Urothelium cell line (cell line): ENCODE measurements at regions not wholly inside any gene's neighbourhood (a gene's known extent, or its start where the extent isn't known, plus 50 kb on each side); places are given as distances from the start of the nearest gene placed in this dataset.

Experiments used
- DNase-seq: peaks from one replicate; pipeline ENCODE4 v3.0.0; 2011; ENCODE audit warnings: low spot score, mixed read lengths
- FAIRE-seq: peaks from 2 replicates; lab custom pipeline; 2011; peaks lifted over from hg19 to GRCh38; lab: Jason Lieb, UNC

DNA sequence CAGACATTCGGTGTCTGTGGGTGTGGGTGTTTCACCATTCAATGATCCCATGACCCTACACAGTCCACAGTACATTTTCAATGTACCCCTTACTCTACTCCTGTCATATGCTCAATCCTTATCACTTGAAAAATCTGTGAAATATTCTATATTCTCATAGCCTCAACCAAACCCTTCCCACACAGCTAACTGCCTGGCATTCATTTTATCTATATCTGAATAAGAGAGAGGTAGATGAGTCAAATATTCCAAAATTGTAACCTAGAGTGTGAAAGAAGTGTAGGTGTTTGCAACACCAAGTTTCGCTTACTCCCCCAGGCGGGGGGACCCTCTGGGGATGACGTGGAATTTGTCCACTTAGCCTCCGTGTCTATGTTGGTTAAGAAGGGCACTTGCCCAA is 354.8 kb downstream of the ETS1 start:
- no peak for FAIRE-seq

DNA sequence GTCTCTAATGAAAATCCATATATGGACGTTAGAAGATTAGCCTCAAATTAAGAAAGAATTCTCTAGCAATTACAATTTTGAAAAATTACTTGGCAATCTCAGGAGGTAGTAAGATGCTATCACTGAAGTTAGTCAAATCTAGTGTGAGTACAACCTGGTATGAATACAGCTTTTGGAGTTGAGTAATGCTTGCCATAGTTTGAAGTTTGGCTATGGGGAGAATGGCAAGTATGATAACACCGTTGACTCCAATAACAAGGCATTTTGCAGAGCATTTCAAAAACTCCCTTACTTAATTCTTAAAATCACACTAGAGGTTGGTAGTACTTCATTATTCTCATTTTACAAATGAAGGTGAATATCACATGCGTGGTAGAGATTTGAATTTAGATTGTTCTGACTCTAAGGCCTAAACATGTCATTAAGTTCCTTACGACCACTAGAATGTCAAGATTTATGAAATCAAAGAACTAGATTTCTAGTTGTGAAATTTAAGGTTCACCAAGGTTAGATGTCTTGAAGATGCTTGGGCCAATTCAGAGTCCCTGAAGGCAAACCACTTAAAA is 355.4 kb downstream of the ETS1 start:
- no peak for DNase-seq
- no peak for FAIRE-seq

More for the DNA sequence above, 354.8 kb downstream of the ETS1 start:
- DNase-seq: no peak

DNA sequence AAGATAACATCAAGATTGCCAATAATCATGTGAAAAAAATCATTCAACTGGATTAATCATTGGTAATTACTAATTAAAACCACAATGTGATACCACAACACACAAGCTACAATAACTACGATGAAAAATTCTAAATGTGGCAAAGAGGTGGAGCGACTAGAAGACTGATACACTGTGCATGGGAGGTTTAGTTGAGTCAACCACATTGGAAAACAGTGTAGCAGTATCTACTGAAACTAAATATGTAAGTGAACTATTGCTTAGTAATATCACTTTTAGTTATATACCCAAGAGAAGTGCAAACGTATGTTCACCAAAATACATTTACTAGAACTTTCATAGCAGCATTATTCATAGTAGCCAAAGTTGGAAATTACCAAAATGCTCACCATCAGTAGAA is 359.9 kb downstream of the ETS1 start:
- no peak for FAIRE-seq
- DNase-seq: no peak

DNA sequence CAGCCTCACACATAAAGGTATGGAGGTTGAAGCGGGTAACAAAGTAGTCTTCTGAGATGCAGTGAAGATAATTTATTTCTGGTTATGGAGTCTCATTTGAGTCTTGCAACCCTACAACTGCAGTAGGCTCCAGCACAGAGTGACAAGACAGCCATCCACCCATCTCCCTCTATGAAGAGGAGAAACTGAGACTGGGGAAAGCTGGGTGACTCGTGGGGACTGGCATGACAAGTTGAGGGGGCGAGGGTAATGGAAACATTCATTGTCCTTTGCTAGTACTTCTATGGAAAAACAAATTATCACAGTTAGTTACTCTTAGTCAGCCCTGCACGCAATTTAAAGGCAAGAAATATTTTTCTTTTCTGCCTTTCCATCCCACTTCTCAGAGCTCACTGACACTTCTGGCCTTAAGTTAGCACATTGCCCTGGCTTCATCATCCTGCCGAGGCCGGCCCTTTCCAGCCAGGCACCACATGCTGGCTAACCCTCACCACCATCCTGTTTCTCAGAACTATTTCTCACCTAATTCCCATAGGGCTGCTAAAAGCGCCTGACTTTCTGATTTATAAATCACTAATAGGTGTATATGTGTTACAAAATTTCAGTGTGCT is 361.1 kb downstream of the ETS1 start:
- FAIRE-seq (no peak), DNase-seq (no peak)

DNA sequence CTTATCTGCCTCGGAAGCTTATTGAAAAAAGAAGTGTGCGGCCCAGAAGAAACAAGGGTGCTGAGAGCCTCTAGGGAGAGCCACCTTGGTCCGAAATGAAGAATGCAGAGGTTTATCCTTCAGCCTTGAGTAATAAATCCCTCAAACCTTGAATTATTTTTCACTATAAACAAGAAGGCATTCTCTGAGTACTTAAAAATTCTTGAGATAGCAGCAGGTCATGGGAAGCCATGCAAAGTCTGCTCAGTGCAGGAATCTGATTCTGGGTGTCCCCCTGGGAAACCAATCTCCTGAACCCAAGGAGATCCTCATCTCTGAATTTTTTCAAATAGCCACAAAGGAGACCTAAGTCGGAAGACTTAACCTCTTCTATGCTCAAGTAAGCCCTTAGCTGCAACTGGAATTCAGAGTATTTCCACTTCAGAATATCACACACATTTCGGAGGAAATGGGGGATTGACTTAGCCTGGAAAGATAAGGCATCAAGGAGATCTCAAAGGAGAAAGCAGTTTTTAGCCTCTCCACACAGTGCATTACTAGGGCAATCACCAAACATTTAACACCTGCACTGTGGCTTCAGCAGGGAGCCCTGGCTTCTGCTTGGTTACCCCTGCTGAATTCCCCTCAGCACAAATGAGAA is 365.0 kb downstream of the ETS1 start:
- FAIRE-seq: no peak
- DNase-seq: no peak

DNA sequence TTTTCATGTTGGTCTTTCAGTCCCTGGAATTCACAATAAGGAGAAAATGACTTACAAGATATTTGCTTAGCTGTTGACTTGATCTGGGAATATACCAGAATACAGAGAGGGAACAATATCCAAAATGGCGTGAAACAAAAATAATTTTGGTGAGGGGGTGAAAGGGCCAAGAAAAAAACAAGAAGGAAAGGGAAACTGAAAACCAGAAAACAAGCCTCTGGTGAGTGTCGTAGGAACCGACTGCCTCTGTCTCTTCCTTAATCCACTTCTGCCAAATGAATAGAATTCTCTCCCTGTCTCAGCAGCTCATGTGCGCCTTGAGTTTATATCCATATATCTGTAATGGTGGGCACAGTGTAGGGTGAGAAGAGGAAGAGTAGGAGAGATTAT is 367.6 kb downstream of the ETS1 start:
- DNase-seq (no peak), FAIRE-seq (no peak)

DNA sequence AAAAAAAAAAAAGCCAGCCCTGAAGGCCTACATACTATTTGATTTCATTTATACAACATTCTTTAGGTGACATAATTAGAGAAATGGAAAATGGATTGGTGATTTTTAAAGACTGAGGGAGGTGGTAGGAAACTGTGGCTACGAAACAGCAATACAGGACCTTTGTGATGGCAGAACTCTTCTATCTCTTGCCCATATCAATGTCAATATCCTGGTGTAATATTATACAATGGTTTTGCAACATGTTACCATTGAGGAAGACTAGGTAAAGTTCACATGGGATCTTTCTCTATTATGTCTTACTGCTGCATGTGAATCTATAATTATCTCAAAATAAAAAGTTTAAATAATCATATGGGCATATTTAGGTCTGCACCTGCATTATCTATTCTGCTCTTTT is 371.2 kb downstream of the ETS1 start:
- no peak for DNase-seq
- no peak for FAIRE-seq

DNA sequence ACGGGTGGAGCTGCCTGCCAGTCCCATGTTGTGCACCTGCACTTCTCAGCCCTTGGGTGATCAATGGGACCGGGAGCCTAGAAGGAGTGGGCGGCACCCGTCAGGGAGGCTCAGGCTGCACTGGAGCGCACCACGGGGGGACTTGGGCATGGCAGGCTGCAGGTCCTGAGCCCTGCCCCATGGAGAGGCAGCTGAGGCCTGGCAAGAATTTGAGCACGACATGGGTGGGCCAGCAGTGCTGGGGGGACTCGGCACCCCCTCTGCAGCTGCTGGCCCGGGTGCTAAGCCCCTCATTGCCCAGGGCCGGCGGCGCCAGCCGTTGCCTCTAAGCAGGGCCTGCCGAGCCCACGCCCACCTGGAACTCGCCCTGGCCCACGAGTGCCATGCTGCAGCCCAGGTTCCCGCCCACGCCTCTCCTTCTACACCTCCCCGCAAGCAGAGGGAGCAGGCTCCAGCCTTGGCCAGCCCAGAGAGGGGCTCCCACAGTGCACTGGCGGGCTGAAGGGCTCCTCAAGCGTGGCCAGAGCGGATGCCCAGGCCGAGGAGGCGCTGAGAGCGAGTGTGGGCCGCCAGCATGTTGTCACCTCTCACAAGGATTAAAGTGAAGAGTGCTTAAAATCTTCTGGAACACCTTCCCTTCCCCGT is 372.0 kb downstream of the ETS1 start:
- DNase-seq (no peak), FAIRE-seq (no peak)

DNA sequence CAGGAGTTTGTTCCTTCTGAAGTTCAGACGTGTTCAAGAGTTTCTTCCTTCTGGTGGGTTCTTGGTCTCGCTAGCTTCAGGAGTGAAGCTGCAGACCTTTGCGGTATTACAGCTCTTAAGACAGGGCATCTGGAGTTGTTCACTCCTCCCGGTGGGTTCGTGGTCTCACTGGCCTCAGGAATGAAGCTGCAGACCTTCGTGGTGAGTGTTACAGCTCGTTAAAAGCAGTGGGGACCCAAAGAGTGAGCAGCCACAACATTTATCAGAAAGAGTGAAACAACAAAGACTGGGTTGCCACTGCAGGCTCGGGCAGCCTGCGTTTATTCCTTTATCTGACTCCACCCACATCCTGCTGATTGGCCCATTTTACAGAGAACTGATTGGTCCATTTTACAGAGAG is 373.1 kb downstream of the ETS1 start:
- no peak for FAIRE-seq
- no peak for DNase-seq

DNA sequence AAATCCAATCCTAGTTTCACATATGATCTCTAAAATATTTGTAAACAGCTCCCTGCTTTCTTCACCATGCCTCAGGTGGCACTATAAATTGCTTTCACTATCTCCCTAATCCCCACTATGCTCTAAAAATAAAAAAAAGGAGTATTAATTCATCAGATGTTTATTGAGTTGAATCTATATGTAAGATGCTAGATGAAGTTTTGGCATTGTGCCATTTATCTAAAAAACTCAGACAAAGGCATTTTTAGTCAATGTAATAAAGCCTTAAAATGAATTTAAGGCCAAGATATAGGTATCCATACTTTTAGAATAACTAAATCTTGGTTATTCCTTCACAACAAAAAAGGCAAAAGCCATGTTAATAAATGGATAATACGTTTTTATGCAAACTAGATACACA is 373.9 kb downstream of the ETS1 start:
- no peak for FAIRE-seq
- DNase-seq: no peak

DNA sequence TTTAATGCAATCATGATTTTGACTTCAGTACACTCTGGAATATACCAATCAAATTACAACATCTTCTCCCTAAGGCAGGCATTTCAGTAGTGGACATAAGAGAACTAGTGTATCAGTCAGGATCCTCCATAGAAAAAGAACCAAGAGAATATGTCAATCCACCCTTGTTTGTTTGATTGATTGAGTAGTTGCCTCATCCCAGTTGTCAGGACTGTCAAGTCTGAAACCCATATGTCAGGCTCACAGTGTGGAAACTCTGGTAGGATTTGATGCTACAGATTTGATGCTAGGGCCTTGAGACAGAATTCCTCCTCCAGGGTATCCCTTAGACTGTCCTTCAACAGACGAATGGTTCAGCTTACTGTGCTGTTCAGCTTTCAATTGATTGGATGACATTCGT is 375.0 kb downstream of the ETS1 start:
- DNase-seq (no peak), FAIRE-seq (no peak)

DNA sequence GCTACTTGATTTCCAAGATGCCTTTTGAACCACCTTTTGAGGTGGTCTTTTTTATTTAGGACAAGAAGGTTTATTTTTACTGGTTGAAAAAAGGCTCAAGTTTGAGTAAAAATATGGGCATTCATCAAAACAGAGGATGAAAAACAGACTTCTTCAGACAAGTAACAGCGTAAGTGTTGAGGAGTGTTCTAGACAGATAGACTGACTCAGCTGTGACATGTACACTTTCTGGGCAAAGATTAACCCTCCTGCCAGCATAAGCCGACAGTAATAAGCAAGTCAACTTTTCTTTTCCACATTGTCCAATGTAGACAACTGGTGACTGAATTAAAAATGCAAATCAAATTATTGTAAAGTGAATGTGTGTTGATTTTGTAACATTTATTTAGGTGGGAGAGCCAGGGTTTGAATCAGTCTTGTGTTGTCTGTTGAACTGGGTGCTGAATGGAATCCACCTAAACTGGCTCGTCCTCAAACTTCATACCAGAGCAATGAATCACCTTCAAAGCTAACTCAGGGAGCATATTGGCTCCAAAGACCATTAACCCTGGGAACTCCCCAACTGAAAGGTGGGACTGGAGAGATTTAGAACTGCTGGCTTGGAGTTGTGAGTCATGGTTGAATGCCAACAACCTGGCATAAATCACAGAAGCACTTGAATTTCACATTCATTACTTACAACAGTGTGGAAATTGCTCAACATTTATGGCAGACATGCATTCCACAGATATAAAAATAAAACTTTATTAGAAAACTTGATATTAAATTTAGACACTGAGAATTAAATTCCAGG is 377.0 kb downstream of the ETS1 start:
- FAIRE-seq (peak; percentile 5), DNase-seq (peak; percentile 76)

DNA sequence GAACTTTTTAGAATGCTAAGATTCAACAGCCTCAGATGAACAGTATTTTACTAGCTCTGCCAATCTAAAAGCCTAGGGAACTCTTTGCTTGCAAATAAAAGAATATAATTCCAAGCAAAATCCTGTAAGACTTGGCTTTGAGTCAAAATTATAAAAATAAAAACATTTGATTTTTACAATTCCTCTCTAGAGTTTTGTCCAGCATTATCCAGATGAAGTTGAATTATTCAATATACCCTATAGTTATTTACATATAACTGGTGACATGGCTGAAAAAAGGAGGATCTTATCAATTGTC is 378.3 kb downstream of the ETS1 start:
- DNase-seq (no peak), FAIRE-seq (no peak)

DNA sequence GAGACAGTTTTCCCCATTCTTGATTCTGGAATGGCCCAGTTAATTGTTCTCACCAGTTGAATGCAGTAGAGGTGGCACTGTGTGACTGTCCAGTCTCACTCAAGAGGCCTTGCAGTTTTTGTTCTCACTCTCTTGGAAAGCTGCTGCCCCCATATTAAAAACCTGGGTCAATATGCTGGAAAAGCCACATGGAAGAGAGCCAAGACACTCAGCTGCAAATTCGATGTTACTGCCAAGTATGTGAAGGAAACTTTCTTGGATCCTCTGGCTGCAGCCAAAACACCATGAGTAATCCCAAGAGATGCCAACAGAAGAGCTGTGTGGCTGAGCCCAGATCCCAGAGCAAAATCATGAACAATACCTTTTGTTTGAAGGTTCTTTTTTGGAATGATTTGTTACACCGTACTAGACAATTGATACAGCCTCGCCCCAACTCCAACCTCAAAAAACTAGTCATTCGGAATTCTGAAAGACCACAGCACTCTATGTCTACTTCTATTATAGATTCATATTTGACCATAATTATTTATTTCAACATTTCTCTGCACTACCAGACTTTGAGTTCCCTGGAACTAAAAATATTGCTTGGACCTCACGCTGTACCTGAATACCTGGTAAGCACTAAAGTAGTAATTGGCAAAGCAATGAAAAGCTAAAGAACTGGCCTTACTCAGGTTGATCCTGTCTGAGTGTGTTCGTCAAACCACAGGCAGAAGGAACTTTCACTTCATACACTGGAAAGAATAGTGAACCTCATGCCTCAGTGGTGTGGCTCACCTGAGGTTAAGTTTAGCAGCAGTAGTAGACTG is 378.8 kb downstream of the ETS1 start:
- DNase-seq (peak; percentile 66), FAIRE-seq (no peak)

DNA sequence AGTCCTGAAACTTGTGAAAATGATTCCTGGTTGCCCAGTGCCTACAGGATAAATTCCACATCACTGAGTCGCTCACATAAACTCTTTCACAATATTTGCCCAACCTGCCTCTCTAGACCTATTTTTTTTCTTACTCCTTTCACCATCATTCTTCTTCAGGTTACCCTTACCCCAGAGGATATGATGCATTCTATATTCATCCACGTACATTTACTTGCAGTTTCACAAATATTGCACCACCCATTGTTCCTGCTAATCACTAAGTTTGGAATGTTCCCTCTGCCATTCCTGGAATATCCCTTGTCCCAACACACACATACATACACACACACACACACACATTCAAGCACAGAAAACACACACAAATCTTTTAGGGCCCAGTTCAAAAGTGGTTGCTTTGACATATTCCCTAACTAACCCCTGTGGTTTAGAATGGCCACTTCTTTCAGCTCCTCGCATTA is 379.5 kb downstream of the ETS1 start:
- FAIRE-seq (peak; percentile 77), DNase-seq (peak; percentile 40)

DNA sequence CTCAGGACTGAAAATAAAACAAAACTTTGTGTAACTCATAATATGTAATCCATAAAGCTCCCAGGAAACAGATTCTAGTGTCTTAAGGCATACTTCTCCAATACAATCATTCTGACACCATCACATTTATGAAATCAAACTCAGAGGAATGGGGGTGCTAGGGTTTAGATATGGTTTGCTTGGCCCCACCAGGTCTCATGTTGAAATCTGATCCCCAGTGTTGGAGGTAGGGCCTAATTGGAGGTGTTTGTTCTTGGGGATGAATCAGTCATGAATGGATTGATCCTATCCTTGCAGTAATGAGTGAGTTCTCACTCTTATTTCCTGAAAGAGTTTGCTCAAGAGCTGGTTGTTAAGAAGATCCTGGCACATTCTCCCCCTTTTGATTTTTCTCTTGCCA is 380.9 kb downstream of the ETS1 start:
- DNase-seq (no peak), FAIRE-seq (no peak)

DNA sequence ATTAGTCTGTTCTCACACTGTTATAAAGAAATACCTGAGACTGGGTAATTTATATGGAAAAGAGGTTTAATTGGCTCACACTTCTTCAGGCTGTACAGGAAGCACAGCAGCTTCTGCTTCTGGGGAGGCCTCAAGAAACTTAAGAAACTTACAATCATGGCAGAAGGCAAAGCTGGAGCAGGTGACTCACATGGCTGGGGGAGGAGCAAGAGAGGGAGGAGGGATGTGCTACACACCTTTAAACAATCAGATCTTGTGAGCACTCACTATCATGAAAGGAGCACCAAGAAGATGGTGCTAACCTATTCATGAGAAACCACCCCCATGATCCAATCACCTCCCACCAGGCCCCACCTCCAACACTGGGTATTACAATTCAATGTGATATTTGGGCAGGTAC is 381.6 kb downstream of the ETS1 start:
- FAIRE-seq: no peak
- DNase-seq: no peak

DNA sequence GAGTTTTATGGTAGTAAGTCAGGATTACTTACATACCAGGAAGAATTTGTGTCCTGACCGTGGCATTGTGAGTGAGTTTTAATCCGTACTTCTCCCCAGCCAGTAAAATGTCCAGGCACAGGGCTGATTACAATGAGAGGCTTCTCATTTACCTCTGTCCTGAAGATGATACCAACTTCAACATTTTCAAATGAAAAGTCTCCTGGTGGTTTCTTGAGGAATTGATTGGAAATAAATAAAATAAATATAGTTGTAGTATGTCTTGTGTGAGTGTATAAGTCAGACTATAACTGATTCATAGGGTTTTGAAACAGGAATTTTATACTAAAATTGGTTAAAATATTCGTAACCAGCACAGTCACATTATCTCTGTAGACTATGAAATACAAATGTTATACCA is 382.5 kb downstream of the ETS1 start:
- FAIRE-seq (no peak), DNase-seq (no peak)

DNA sequence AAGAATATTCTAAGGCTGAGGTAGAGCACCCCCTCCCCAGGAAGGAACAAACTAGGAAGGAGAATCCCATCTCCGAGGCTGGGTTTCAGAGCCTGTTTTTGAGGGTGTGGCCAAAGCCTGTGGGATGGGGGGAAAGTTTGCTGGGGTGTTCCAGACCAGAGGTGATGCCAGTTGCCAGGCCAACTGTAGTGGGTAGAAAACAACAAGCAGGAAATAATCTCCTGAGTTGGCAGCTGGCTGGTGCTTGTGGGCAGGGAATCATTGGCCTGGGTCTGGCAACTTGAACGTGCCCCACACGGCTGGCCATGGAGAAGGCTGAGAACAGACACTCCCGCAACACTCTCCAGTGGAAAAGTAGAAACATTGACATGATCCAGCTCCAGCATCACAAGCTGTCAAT is 385.6 kb downstream of the ETS1 start:
- DNase-seq: no peak
- no peak for FAIRE-seq

DNA sequence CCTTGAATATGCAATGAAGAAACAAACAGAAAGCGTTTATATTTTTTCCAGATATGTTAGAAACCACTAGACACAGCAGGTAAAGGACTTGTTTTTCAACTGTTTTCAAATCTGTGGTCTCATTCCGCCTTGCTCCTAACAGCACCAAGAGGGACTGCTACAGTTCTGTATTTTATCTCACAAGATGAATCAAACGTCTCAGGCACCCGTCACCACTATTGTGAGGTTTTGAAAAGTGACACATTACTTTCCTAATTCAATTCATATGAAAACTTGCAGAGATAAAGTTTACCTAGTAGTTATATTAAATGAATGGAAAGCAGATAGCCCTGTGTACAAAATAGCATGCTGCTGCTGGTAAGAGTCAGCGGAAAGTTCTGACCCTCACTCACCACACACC is 386.3 kb downstream of the ETS1 start:
- FAIRE-seq (no peak), DNase-seq (no peak)

DNA sequence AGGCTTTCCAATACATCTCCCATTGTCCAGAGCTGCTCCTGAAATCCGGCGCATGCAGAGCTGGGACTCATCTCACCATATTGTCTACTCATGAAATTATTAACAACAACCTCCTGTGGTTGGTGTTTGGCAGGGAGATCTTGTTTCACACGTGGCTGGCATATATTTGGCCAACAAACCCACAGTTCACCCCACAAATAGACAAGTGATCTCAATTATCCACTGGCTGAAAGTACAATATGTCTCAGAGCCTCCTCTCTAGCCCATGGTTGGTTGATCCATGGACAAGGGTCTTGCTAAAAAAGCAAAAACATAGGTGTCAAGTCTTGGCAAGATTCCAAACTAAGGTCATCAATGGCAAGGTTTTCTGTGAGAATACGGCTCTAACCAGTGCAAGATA is 386.9 kb downstream of the ETS1 start:
- DNase-seq (no peak), FAIRE-seq (no peak)
